Activated CD8-positive, alpha-beta T cell treated with anti-CD3 and anti-CD28 coated beads, Interleukin-2, amount 10 ng/mL, durations not matched to agents 7 days and 5 days (primary cell): ENCODE measurements at regions not wholly inside any gene's neighbourhood (a gene's known extent, or its start where the extent isn't known, plus 50 kb on each side); places are given as distances from the start of the nearest gene placed in this dataset.

Experiments used
- ATAC-seq: fragments of 150-1000 bp; cut with Tn5 transposase; one replicate; pipeline ENCODE4 v1.10.0; 2021; ENCODE audit warnings: moderate library complexity
- CTCF ChIA-PET: fragments of 350-600 bp; sonication (Branson Sonifier 250); formaldehyde crosslinking; loops from one replicate; lab custom pipeline; 2021; ENCODE audit warnings: antibody characterized with exemption; lab: Charles Lee
- POLR2A ChIA-PET: fragments of 350-600 bp; sonication (Branson Sonifier 250); formaldehyde crosslinking; loops from one replicate; lab custom pipeline; 2021; ENCODE audit warnings: antibody characterized with exemption; lab: Charles Lee
- DNase-seq: peaks from one replicate; pipeline ENCODE4 v3.0.0-alpha.2; 2020
- H3K27ac Mint-ChIP-seq: one replicate; pipeline ENCODE4 v1.8.0; 2021; ENCODE audit warnings: mild to moderate bottlenecking, mixed read lengths
- H3K27me3 Mint-ChIP-seq: one replicate; pipeline ENCODE4 v1.8.0; 2021; ENCODE audit warnings: low read depth, mixed read lengths
- H3K36me3 Mint-ChIP-seq: one replicate; pipeline ENCODE4 v1.8.0; 2021; ENCODE audit warnings: low read depth, mixed read lengths
- H3K4me1 Mint-ChIP-seq: one replicate; pipeline ENCODE4 v1.8.0; 2021; ENCODE audit warnings: low read depth, mixed read lengths
- H3K4me3 Mint-ChIP-seq: one replicate; pipeline ENCODE4 v1.8.0; 2021; ENCODE audit warnings: mild to moderate bottlenecking, mixed read lengths
- H3K9me3 Mint-ChIP-seq: one replicate; pipeline ENCODE4 v1.8.0; 2022; ENCODE audit warnings: mixed read lengths; ENCODE audit not compliant: insufficient read depth

DNA sequence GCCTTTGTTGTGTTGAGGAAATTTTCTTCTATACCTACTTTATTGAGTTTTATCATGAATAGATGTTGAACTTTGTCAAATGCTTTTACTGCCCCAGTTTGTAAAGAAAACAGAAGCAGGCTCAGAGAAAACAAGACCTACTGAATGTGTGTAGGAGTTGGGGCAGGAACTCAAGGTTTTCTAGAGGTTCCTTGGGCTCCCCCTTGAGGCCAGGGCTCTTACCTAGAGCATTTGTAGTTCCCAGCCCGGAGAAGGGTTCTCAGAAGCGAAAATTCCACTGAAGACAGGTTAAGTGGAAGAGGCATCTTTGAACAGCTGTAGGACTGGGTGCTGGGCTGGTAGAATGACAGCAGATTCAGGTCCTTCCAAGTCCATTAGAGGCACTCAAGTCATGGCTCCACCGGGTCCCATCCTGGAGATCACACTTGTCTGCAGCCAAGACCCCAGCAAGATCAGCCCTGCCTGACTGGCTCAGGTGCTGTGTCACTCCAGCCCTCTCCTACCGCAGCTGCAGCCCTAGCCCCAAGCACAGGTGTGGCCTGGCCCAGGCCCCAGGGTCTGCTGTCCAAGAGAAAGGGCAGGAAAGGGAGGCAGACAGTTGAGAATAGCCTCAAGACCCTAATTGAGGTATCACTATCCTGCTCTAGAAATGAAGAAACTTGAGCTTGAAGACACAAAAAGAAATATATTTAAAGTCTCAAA lies 425.5 kb downstream of the PCDH20 start:
- Mint-ChIP-seq H3K36me3 (no peaks in the 10 kb centered on the region), H3K4me3 (no peak overlapping the region), H3K27me3 (no peaks in the 10 kb centered on the region), H3K27ac (no peak overlapping the region), H3K9me3 (peaks cover 3% of the 10 kb centered on the region), H3K4me1 (no peaks in the 10 kb centered on the region)
- ChIA-PET CTCF (no interaction called here), POLR2A (no interaction called here)
- ATAC-seq = no peak
- DNase-seq = no peak

DNA sequence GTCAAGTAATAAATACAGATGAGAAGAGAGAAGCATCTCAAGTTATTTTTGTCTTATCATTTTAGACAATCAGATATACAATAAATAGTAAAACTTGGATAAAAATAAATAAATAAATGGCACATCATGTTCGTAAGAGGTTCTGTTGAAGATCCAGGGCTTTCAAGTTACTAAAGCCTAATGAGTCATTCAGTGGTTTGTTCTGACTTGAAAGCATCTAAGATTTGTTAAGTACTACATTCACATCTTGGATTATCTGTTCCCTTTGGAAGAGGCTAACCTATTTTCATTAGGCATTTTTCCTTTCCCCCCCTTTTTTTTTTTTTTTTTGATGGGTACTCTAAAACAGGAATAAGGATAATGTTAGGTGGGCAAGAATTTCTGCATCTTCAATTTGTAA lies 429.3 kb downstream of the PCDH20 start:
- DNase-seq = no peak
- Mint-ChIP-seq H3K4me1 (no peaks in the 10 kb centered on the region), H3K36me3 (no peaks in the 10 kb centered on the region), H3K27me3 (no peaks in the 10 kb centered on the region), H3K27ac (no peak overlapping the region), H3K4me3 (no peak overlapping the region), H3K9me3 (peaks cover 8% of the 10 kb centered on the region)
- ChIA-PET POLR2A (no interaction called here), CTCF (no interaction called here)
- no peak for ATAC-seq

DNA sequence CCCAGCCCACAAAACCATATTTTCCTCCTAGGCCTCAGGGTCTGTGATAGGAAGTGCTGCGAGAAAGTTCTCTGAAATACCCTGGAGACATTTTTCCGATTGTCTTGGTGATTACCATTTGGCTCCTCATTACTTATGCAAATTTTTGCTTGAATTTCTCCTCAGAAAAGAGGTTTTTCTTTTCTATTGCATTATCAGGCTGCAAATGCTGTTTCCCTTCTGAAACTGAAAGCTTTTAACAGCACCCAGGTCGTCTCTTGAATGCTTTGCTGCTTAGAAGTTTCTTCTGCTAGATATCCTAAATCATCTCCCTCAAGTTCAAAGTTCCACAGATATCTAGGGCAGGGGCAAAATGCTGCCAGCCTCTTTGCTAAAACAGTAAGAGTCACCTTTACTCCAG lies 434.2 kb downstream of the PCDH20 start:
- no peak for DNase-seq
- CTCF ChIA-PET = no interaction called here
- no peak for ATAC-seq
- Mint-ChIP-seq H3K4me1 (no peaks in the 10 kb centered on the region), H3K36me3 (no peaks in the 10 kb centered on the region), H3K27me3 (no peaks in the 10 kb centered on the region), H3K9me3 (peaks cover 16% of the 10 kb centered on the region), H3K4me3 (no peak overlapping the region), H3K27ac (no peak overlapping the region)
- POLR2A ChIA-PET = no interaction called here

DNA sequence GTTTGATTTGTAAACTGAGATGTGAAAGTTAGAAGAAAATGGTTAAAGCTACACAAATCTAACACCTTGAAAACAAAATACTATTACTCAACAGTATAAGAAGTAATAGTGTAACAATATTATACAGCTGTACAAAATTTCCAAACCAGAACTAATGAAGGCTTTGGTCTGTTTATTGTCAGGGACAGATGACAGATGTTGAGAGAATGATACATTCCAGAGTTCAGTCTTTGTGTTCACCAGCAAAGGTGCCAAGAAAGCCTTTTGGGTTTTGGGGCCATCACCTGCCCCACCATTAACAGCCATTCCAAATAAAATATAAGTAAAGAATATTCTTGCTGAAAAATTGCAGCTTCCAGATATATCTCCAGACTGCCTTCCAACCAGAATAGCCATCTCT lies 439.3 kb downstream of the PCDH20 start:
- POLR2A ChIA-PET = no interaction called here
- no peaks in the 10 kb centered on the region for H3K27me3 Mint-ChIP-seq
- no peaks in the 10 kb centered on the region for H3K36me3 Mint-ChIP-seq
- no peak overlapping the region for H3K4me3 Mint-ChIP-seq
- no peaks in the 10 kb centered on the region for H3K4me1 Mint-ChIP-seq
- CTCF ChIA-PET = no interaction called here
- H3K27ac Mint-ChIP-seq = no peak overlapping the region
- ATAC-seq (no peak), DNase-seq (no peak)
- H3K9me3 Mint-ChIP-seq = peaks cover 12% of the 10 kb centered on the region

DNA sequence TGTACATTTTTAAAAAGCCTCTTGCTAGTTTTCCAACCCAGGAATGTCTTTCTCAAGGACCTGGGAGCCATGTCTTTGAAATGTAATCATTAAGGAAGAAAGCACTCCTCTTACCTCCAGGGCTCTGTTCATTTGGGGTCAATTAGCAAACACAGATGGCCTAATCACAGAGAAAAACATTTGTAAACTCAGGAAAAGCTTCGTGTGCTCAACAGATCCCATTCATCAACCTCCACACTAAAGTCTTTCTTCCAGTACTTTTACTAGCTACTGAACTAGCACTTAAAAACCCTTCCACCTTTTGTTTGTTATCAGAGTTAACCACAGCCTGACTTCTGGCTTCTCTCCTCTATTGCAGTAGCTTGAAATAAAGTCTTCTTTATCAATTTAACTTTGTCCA lies 441.4 kb downstream of the PCDH20 start:
- ATAC-seq (no peak), DNase-seq (no peak)
- Mint-ChIP-seq H3K27me3 (no peaks in the 10 kb centered on the region), H3K36me3 (no peaks in the 10 kb centered on the region), H3K4me3 (no peak overlapping the region), H3K9me3 (peaks cover 12% of the 10 kb centered on the region), H3K4me1 (no peaks in the 10 kb centered on the region), H3K27ac (no peak overlapping the region)
- POLR2A ChIA-PET = no interaction called here
- CTCF ChIA-PET = no interaction called here

DNA sequence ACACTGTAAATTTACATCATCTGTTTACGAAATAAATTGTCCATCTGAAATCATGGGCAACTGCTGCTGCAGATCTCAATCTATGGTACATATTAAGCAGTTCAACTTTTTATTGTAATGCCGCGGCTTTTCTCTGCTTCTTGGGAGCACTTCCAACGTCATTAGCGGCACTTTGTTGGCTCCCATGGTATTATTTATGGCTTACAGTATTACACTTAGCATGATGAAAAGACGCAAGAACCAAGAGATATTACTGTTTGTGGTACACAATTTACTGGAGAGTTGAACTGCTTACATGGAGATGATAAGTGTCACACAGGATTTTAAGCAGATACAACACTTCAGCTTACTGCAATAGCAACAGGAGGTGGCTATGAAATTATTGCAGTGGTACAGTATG lies 442.1 kb downstream of the PCDH20 start:
- ChIA-PET POLR2A (no interaction called here), CTCF (no interaction called here)
- DNase-seq = no peak
- Mint-ChIP-seq H3K9me3 (peaks cover 11% of the 10 kb centered on the region), H3K4me1 (no peaks in the 10 kb centered on the region), H3K27me3 (no peaks in the 10 kb centered on the region), H3K4me3 (no peak overlapping the region), H3K27ac (no peak overlapping the region), H3K36me3 (no peaks in the 10 kb centered on the region)
- ATAC-seq = no peak

DNA sequence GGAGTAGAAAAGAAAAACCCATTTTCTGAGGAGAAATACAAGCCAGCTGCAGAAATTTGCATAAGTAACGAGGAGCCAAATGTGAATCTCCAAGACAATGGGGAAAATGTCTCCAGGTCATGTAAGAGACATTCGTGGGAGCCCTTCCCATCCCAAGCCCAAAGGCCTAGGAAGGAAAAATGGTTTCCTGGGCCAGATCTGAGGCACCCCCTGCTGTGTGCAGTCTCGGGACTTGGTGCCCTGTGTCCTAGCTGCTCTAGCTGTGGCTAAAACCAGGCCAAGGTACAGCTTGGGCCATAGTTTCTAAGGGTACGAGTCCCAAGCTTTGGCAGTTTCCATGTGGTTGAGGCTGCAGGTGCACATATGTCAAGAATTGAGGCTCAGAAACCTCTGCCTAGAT lies 444.9 kb downstream of the PCDH20 start:
- Mint-ChIP-seq H3K9me3 (no peaks in the 10 kb centered on the region), H3K4me3 (no peak overlapping the region), H3K27me3 (no peaks in the 10 kb centered on the region), H3K27ac (no peak overlapping the region), H3K4me1 (no peaks in the 10 kb centered on the region), H3K36me3 (no peaks in the 10 kb centered on the region)
- POLR2A ChIA-PET = no interaction called here
- CTCF ChIA-PET = no interaction called here
- ATAC-seq (no peak), DNase-seq (no peak)

DNA sequence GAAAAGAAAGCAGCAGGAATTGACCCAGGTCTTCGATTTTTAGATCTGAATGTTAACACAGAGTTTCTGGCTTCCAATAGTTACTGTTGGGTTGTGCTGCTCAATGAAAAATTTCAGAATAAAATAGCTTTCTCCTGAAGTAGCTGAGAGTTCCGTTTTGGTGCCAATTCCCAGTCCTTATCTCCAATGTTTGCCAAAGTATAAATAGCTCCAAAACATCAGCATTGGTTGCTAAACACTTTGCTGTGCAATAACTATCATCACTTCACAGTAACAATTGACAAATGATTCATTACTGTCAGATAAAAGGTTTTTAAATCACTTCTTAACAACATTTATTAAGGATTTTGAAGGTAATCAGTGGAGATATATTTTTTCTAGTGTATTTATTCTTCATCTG lies 446.0 kb downstream of the PCDH20 start:
- no peaks in the 10 kb centered on the region for H3K9me3 Mint-ChIP-seq
- ATAC-seq = no peak
- H3K4me3 Mint-ChIP-seq = no peak overlapping the region
- no peak overlapping the region for H3K27ac Mint-ChIP-seq
- no peaks in the 10 kb centered on the region for H3K27me3 Mint-ChIP-seq
- DNase-seq = no peak
- H3K36me3 Mint-ChIP-seq = no peaks in the 10 kb centered on the region
- ChIA-PET POLR2A (no interaction called here), CTCF (no interaction called here)
- no peaks in the 10 kb centered on the region for H3K4me1 Mint-ChIP-seq

DNA sequence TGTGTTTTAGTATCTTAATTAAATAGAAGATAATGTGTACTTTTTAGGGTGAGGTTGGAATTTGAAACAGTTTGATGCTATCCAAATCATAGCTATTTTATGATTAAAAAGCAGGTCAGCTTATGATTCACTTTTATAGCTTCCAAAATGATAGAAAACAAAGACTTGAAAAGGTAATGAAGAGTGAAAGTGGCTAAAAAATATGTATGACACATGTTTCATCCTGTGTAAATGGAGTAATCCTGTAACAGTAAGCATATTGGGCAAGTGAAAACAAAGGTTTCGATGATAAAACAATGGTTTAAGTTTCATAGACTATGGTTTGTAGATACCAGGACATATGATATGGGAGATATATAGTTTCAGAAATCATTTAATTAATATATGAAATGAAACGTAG lies 456.2 kb downstream of the PCDH20 start:
- POLR2A ChIA-PET = no interaction called here
- Mint-ChIP-seq H3K9me3 (no peaks in the 10 kb centered on the region), H3K36me3 (no peaks in the 10 kb centered on the region), H3K27me3 (no peaks in the 10 kb centered on the region), H3K4me3 (no peak overlapping the region), H3K4me1 (no peaks in the 10 kb centered on the region), H3K27ac (no peak overlapping the region)
- CTCF ChIA-PET = no interaction called here
- DNase-seq (no peak), ATAC-seq (no peak)

DNA sequence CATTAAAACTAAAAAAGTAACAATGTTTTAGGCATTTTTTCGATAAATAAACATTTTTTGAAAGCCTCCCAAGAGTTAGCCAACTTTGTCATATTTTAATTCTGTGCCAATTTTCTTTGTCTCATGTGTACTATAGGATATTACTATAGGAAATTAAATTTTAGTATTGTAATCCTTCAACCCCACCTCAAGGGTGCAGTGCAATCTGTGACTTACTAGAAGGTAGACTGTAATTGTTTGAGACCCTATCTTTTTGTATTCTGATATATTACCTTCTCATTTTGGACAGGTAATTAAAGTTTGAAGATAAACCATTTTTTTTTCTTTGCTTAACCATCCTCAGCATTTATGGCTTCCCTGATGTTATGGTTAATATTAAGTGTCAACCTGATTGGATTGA lies 457.8 kb downstream of the PCDH20 start:
- Mint-ChIP-seq H3K4me3 (no peak overlapping the region), H3K27ac (no peak overlapping the region), H3K27me3 (no peaks in the 10 kb centered on the region), H3K9me3 (no peaks in the 10 kb centered on the region), H3K4me1 (no peaks in the 10 kb centered on the region), H3K36me3 (no peaks in the 10 kb centered on the region)
- no peak for ATAC-seq
- ChIA-PET POLR2A (no interaction called here), CTCF (no interaction called here)
- no peak for DNase-seq

DNA sequence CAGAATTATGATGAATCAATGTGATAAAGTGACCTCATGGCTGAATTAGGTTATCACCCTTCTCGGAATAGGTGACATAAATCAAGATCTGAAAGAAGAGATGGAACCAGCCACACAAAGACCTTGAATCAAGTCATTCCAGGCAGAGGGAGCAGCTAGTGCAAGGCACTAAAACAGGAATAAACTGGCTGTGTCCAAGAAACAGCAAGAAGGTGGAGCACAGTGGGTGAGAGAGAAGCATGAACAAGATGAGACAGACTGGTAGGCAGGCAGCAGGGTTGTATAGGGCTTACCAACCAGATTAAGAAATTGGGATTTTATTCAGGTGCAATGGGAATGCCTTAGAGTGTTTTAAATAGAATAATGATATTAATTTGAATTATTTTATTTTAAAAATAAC lies 470.3 kb downstream of the PCDH20 start:
- Mint-ChIP-seq H3K4me1 (no peaks in the 10 kb centered on the region), H3K27ac (no peak overlapping the region), H3K36me3 (no peaks in the 10 kb centered on the region), H3K27me3 (no peaks in the 10 kb centered on the region), H3K9me3 (peaks cover 4% of the 10 kb centered on the region), H3K4me3 (no peak overlapping the region)
- CTCF ChIA-PET = no interaction called here
- DNase-seq (no peak), ATAC-seq (no peak)
- POLR2A ChIA-PET = no interaction called here

DNA sequence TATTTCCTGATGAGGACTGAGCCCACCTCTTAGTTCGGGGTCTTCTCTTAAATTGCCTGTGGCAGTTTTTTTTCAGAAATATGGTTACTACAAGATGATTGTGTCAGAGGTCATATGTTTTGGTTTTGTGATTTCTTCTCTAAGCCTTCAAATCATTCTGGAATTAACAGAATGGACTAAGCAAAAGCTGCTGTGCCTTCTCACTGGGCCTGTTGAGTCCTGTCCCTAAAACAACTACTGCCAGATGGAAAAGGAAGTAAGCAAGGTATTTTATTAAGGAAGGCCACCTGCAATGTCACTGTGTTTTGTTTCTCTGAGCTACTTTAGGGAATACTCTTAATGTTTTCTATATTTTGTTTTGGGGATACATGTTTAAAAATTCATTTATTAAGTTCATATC lies 470.8 kb downstream of the PCDH20 start:
- ATAC-seq (no peak), DNase-seq (no peak)
- H3K36me3 Mint-ChIP-seq = no peaks in the 10 kb centered on the region
- H3K27ac Mint-ChIP-seq = no peak overlapping the region
- H3K4me3 Mint-ChIP-seq = no peak overlapping the region
- H3K4me1 Mint-ChIP-seq = no peaks in the 10 kb centered on the region
- H3K9me3 Mint-ChIP-seq = peaks cover 4% of the 10 kb centered on the region
- CTCF ChIA-PET = no interaction called here
- POLR2A ChIA-PET = no interaction called here
- no peaks in the 10 kb centered on the region for H3K27me3 Mint-ChIP-seq

DNA sequence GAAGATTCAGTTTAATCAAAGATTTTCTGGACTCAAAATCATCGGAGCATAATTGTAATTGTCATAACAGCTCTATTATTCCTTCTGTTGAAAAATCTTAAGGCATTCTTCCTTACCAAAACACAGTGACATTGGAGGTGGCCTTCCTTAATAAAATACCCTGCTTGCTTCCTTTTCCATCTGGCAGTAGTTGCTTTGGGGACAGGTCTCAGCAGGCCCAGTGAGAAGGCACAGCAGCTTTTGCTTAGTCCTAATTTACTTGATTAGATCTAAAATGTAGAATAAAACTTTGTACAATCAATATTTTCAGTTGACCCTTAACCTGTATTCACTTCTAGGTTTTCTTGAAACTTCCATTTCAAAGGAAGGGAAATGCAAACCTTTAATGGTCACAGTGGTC lies 471.6 kb downstream of the PCDH20 start:
- H3K27ac Mint-ChIP-seq = no peak overlapping the region
- no peak overlapping the region for H3K4me3 Mint-ChIP-seq
- no peaks in the 10 kb centered on the region for H3K4me1 Mint-ChIP-seq
- ChIA-PET POLR2A (no interaction called here), CTCF (no interaction called here)
- no peaks in the 10 kb centered on the region for H3K27me3 Mint-ChIP-seq
- no peak for DNase-seq
- H3K9me3 Mint-ChIP-seq = peaks cover 4% of the 10 kb centered on the region
- no peak for ATAC-seq
- H3K36me3 Mint-ChIP-seq = no peaks in the 10 kb centered on the region
